Parathyroid adenoma (tissue), 2 donors: ENCODE measurements at regions not wholly inside any gene's neighbourhood (a gene's known extent, or its start where the extent isn't known, plus 50 kb on each side); places are given as distances from the start of the nearest gene placed in this dataset.

Experiments
- H2AFZ ChIP-seq: fragments of 300-600 bp; sonication (generic); one replicate; pipeline ENCODE4 v1.7.0; 2017; ENCODE audit warnings: antibody characterized with exemption, mild to moderate bottlenecking
- H3K27ac ChIP-seq: fragments of 300-600 bp; sonication (generic); one replicate; pipeline ENCODE4 v1.7.0; 2017
- H3K27me3 ChIP-seq: fragments of 300-600 bp; sonication (generic); one replicate; pipeline ENCODE4 v1.7.0; 2017; ENCODE audit warnings: low read length; ENCODE audit not compliant: control insufficient read depth, insufficient read depth
- H3K36me3 ChIP-seq: fragments of 300-600 bp; sonication (generic); one replicate; pipeline ENCODE4 v1.7.0; 2017; ENCODE audit warnings: low read length; ENCODE audit not compliant: control insufficient read depth, insufficient read depth
- H3K4me1 ChIP-seq: fragments of 300-600 bp; sonication (generic); one replicate; pipeline ENCODE4 v1.7.0; 2017; ENCODE audit warnings: control low read depth
- H3K4me2 ChIP-seq: fragments of 300-600 bp; sonication (generic); one replicate; pipeline ENCODE4 v1.7.0; 2017; ENCODE audit warnings: low read length
- H3K4me3 ChIP-seq: fragments of 300-600 bp; sonication (generic); one replicate; pipeline ENCODE4 v1.7.0; 2017; ENCODE audit warnings: low read depth, low read length
- H3K79me2 ChIP-seq: fragments of 300-600 bp; sonication (generic); one replicate; pipeline ENCODE4 v1.7.0; 2017; ENCODE audit warnings: control low read depth
- H3K9ac ChIP-seq: fragments of 300-600 bp; sonication (generic); one replicate; pipeline ENCODE4 v1.7.0; 2017; ENCODE audit warnings: mild to moderate bottlenecking
- H3K9me3 ChIP-seq: fragments of 300-600 bp; sonication (generic); one replicate; pipeline ENCODE4 v1.7.0; 2017; ENCODE audit warnings: low read length; ENCODE audit not compliant: control insufficient read depth
- CTCF ChIP-seq: fragments of 300-600 bp; sonication (generic); IDR thresholded peaks from one replicate; pipeline ENCODE4 v1.7.0; 2017; ENCODE audit warnings: antibody characterized with exemption, mild to moderate bottlenecking
- donor health status: primary hyperparathyroidism.

- Histone ChIP-seq H2AFZ (no peak overlapping the region), H3K27me3 (no peaks in the 10 kb centered on the region), H3K4me2 (no peak overlapping the region), H3K79me2 (no peaks in the 10 kb centered on the region), H3K9ac (no peak overlapping the region), H3K4me1 (no peaks in the 10 kb centered on the region), H3K9me3 (no peaks in the 10 kb centered on the region), H3K27ac (no peak overlapping the region), H3K36me3 (no peaks in the 10 kb centered on the region), H3K4me3 (no peak overlapping the region)
- TF ChIP-seq CTCF = no peak
These were observed 346.7 kb downstream of the USP25 start for GRCh38 chr21:16076465-16076864.

- no peak overlapping the region for H3K27ac ChIP-seq
- H3K27me3 ChIP-seq = no peaks in the 10 kb centered on the region
- no peaks in the 10 kb centered on the region for H3K79me2 ChIP-seq
- no peaks in the 10 kb centered on the region for H3K4me1 ChIP-seq
- no peak overlapping the region for H2AFZ ChIP-seq
- no peaks in the 10 kb centered on the region for H3K36me3 ChIP-seq
- H3K4me2 ChIP-seq = no peak overlapping the region
- H3K9me3 ChIP-seq = no peaks in the 10 kb centered on the region
- no peak for TF ChIP-seq CTCF
- H3K9ac ChIP-seq = no peak overlapping the region
- H3K4me3 ChIP-seq = no peak overlapping the region
These were observed 348.6 kb downstream of the USP25 start for GRCh38 chr21:16078382-16078781.

DNA sequence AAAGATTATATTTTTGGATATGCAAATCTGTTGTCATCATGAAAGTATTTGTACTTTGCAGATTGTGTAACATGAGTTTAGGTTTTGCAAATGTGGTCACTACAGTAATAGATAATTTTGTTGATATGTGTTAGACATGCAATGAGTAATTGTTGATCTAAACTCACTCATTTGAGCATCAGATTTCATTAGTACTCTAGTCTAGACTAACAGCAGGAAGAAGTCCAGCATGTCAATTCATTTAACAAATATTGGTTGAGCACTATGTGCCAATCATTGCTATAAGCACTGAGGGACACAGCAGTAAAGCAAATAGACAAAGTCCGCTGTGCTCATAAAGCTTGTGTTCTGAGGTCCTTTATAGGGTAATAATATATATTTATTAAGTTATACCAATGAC, 350.0 kb downstream of the USP25 start:
- TF ChIP-seq CTCF = no peak
- H3K4me2 ChIP-seq = no peak overlapping the region
- no peaks in the 10 kb centered on the region for H3K36me3 ChIP-seq
- H3K27me3 ChIP-seq = no peaks in the 10 kb centered on the region
- no peak overlapping the region for H2AFZ ChIP-seq
- H3K4me1 ChIP-seq = no peaks in the 10 kb centered on the region
- no peaks in the 10 kb centered on the region for H3K79me2 ChIP-seq
- no peak overlapping the region for H3K4me3 ChIP-seq
- no peaks in the 10 kb centered on the region for H3K9me3 ChIP-seq
- H3K27ac ChIP-seq = no peak overlapping the region
- H3K9ac ChIP-seq = no peak overlapping the region

GRCh38 chr21:16081304-16081703, 351.5 kb downstream of the USP25 start:
- Histone ChIP-seq H3K4me1 (no peaks in the 10 kb centered on the region), H2AFZ (no peak overlapping the region), H3K4me3 (no peak overlapping the region), H3K9ac (no peak overlapping the region), H3K27me3 (no peaks in the 10 kb centered on the region), H3K36me3 (no peaks in the 10 kb centered on the region), H3K9me3 (no peaks in the 10 kb centered on the region), H3K79me2 (no peaks in the 10 kb centered on the region), H3K27ac (no peak overlapping the region), H3K4me2 (no peak overlapping the region)
- TF ChIP-seq CTCF = no peak

DNA sequence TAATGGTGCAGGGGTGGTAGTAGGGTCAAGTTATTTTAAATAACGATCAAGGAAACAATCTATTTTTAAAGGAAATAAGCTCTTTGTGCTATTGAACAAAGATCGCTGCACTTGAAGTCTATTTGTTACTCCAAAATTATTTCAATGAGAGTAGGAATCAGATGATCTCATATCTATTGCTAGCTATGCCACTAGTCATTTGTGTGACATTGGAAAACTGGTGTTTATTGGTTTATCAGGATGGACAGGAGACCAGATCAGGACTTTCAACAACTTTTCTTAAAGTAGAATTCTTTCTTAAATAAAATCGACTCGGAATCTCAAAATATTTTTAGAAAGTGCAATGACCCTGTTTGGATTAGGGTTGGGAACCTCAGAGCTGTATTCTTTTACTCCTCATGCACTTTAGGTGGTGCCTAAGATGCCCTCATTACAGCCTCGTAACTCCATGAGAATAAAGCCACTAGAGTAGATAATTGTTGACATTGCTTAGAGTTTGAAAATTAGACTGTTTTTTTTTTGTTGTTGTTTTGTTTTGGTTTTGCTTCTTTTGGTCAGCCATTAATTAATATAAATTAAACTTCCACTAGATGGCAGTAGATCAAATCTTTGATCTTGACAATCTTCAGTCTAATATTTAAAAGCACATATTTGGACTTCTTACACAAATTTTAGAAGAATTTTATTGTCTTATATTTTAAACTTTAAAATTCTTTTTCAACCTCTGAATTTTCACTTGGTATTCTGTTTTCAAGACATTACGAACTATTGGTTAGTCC, 352.4 kb downstream of the USP25 start:
- Histone ChIP-seq H3K4me2 (no peak overlapping the region), H3K79me2 (no peaks in the 10 kb centered on the region), H2AFZ (no peak overlapping the region), H3K27ac (no peak overlapping the region), H3K9ac (no peak overlapping the region), H3K36me3 (no peaks in the 10 kb centered on the region), H3K27me3 (no peaks in the 10 kb centered on the region), H3K4me3 (no peak overlapping the region), H3K9me3 (no peaks in the 10 kb centered on the region), H3K4me1 (no peaks in the 10 kb centered on the region)
- peak; percentile 8 for TF ChIP-seq CTCF
